ENCODE measurements at regions not wholly inside any gene's neighbourhood (a gene's known extent, or its start where the extent isn't known, plus 50 kb on each side); places are given as distances from the start of the nearest gene placed in this dataset.

DNA sequence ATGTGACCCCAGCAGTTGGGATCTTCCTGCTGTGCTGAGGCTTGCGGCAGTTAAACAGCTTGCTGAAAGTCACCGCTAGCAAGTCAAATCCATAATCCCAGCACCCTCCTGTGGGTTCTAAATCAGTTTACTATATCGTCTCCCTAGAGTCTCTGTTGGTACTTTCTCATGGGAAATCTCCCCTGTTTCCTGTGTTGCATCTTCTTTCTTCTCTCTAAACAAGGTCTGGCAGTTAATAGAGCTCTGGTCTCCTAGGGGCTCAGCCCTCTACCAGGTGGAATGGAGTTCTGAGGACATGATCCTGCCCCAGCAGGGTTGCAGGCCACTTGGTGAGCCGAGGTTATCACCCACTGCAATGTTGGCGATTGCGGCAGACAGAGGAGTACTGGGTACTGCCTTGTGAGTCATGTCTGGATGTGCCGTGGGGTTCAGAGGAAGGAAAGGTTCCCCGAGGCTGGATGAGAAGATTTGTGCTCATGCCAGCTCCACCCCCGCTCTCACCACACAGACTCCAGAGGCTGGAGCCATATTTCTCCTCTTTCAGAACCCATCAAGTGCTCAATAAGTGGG, 59.4 kb upstream of the SIX2 start:
- no peak for DNase-seq (ENCODE audit: low read depth in 2 of 2)

DNA sequence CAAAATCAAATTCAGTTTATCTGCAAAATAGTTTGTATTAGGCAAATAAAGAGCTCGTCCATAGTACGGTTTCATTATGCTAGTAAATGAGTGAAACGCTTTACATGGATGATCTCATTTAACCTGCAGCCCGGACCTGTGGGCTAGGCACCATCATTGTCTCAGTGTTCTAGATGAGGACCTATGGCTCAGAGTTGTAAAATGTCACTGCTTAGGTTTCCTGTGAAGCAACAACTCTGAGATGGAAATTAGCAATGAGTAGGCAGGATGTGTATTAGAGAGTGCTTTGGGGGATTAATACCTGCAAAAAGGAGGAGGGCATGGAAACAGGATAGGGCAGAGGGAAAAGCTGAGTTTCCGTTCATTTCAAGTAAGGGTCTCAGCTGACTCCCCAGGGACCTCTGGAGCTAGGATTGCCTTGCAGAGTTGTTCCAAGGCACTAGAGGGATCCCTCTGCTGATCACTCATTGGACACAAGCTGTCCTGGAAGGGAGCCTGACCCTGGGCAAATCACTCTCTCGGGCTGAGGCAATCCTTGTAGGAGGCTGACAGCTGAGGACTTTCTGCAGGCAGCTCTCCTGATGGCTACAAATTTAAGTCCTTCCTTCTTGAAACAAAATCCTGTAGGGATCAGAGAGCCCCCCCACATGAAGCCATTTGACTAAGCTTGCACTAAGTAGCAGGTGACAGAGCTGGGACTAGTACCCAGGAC, 58.8 kb upstream of the SIX2 start:
- DNase-seq (ENCODE audit: low read depth in 2 of 2): no peak

Measured in stimulated activated CD8-positive, alpha-beta memory T cell treated with anti-CD3 and anti-CD28 coated beads, Interleukin-15, amount 100 ng/mL, for 48 hours (primary cell).